C4-2B (cell line): ENCODE measurements at regions not wholly inside any gene's neighbourhood (a gene's known extent, or its start where the extent isn't known, plus 50 kb on each side); places are given as distances from the start of the nearest gene placed in this dataset.

Experiments used
- CTCF ChIP-seq: fragments of 450-650 bp; conservative IDR thresholded peaks from 2 replicates; pipeline ENCODE4 v1.5.1; 2017; ENCODE audit warnings: mild to moderate bottlenecking
- ZFX ChIP-seq: fragments of 450-650 bp; IDR thresholded peaks from 2 replicates; pipeline ENCODE4 v1.6.1; 2017

GRCh38 chr11:134853992-134854991 is 442.2 kb upstream of the B3GAT1 start:
- TF ChIP-seq CTCF (no peak), ZFX (no peak)
